Central memory CD8-positive, alpha-beta T cell (primary cell): ENCODE measurements at regions not wholly inside any gene's neighbourhood (a gene's known extent, or its start where the extent isn't known, plus 50 kb on each side); places are given as distances from the start of the nearest gene placed in this dataset.

Source experiments
- ATAC-seq: fragments of 150-1000 bp; cut with Tn5 transposase; replicated peaks from 2 replicates; pipeline ENCODE4 v1.10.0; 2022; ENCODE audit warnings: mild to moderate bottlenecking, moderate FRiP score, moderate number of reproducible peaks; ENCODE audit not compliant: poor library complexity, severe bottlenecking; ENCODE audit errors: extremely low read depth
- DNase-seq, 2 donors: peaks; one replicate each; pipeline ENCODE4 v3.0.0; 2021; ENCODE audit warnings: low spot score in 2 of 2
- H3K27ac Mint-ChIP-seq: one replicate; pipeline ENCODE4 v1.8.0; 2022; ENCODE audit warnings: low read depth, mild to moderate bottlenecking, moderate library complexity, mixed read lengths
- H3K27me3 Mint-ChIP-seq: one replicate; pipeline ENCODE4 v1.8.0; 2022; ENCODE audit warnings: mixed read lengths
- H3K36me3 Mint-ChIP-seq: one replicate; pipeline ENCODE4 v1.8.0; 2022; ENCODE audit warnings: mild to moderate bottlenecking, moderate library complexity, mixed read lengths; ENCODE audit not compliant: insufficient read depth
- H3K4me1 Mint-ChIP-seq: one replicate; pipeline ENCODE4 v1.8.0; 2022; ENCODE audit warnings: mixed read lengths
- H3K4me3 Mint-ChIP-seq: one replicate; pipeline ENCODE4 v1.8.0; 2022; ENCODE audit warnings: mild to moderate bottlenecking, moderate library complexity, mixed read lengths
- H3K9me3 Mint-ChIP-seq: one replicate; pipeline ENCODE4 v1.8.0; 2022; ENCODE audit warnings: mixed read lengths

DNA sequence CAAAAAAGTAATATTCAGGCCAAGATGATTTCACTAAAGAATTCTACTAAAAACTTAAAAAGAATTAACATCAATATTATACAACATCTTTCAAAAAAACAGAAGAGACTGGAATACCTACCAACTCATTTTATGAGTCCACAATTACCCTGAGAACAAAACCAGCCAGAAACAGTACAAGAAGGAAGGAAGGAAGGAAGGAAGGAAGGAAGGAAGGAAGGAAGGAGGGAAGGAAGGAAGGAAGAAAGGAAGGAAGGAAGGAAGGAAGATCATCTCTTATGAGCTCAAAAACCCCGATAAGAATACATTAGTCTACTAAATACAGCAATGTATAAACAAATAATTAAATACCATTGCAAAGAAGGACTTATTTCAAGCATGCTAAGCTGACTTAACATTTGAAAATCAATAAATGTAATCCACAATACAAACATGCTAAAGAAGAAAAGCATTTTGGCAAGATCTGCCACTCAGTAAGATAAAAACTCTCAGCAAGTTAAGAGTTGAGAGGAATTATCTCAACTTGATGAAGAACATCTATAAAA lies 149.9 kb upstream of the RGS18 start:
- Mint-ChIP-seq H3K4me3 (no peak overlapping the region), H3K27ac (no peak overlapping the region), H3K36me3 (no peaks in the 10 kb centered on the region), H3K9me3 (peaks cover 10% of the 10 kb centered on the region), H3K27me3 (no peaks in the 10 kb centered on the region), H3K4me1 (no peaks in the 10 kb centered on the region)
- ATAC-seq (no peak), DNase-seq (no peak)

DNA sequence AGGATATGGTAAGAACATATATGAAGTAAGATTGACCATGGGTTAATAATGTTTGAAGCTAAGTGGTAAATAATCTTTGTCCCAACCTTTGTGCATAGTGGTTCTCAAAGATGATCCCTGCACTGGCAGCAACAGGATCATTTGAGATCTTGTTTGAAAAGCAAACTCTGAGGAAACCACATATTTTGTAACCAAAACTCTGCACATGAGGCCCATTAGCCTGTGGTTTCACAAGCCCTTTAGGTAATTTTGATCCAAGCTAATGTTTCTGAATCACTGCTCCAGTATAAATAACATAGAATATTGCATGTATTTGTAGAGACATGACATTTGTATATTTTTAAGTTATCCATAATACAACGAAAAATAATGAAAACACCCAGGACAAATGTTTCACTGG lies 147.9 kb upstream of the RGS18 start:
- DNase-seq (no peak), ATAC-seq (no peak)
- H3K9me3 Mint-ChIP-seq = peaks cover 6% of the 10 kb centered on the region
- no peaks in the 10 kb centered on the region for H3K4me1 Mint-ChIP-seq
- H3K4me3 Mint-ChIP-seq = no peak overlapping the region
- H3K36me3 Mint-ChIP-seq = no peaks in the 10 kb centered on the region
- H3K27me3 Mint-ChIP-seq = no peaks in the 10 kb centered on the region
- no peak overlapping the region for H3K27ac Mint-ChIP-seq

DNA sequence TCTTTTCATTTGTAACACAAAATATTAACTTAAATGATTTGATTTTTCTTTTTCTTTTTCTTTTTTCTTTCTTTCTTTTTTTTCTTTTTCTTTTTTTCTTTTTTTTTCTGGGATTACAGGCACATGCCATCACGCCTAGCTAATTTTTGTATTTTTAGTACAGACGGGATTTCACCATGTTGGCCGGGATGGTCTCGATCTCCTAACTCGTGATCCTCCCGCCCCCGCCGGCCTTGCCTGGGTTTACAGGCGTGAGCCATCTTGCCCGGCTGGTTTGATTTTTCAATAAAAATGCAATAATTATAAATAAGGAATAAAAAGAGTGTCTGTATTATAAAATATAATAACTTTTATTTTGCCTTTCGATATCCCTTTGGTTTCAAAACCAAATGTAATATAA lies 146.7 kb upstream of the RGS18 start:
- Mint-ChIP-seq H3K4me1 (no peaks in the 10 kb centered on the region), H3K36me3 (no peaks in the 10 kb centered on the region), H3K4me3 (no peak overlapping the region), H3K9me3 (peaks cover 6% of the 10 kb centered on the region), H3K27ac (no peak overlapping the region), H3K27me3 (no peaks in the 10 kb centered on the region)
- ATAC-seq (no peak), DNase-seq (no peak)

DNA sequence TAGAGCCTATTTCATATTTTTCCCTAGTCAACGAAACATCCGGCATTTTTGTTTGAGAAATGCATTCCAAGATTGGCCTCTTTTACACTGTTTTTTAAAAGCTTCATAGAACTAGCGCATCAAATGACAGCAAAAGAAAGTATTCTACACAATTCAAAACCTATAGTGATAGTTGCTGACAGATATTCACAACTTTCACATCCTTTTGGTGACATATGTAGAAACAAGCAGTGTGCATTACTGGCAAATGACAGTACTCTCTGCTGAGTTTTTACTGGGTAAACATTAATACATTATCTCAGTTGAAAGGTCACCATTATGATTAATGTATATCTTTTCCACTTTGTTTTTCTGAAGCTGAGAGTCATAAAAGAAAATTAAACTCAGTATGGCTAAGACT lies 135.4 kb upstream of the RGS18 start:
- H3K36me3 Mint-ChIP-seq = peaks cover 3% of the 10 kb centered on the region
- ATAC-seq (no peak), DNase-seq (no peak)
- H3K4me1 Mint-ChIP-seq = no peaks in the 10 kb centered on the region
- H3K9me3 Mint-ChIP-seq = peaks cover 30% of the 10 kb centered on the region
- H3K4me3 Mint-ChIP-seq = no peak overlapping the region
- H3K27me3 Mint-ChIP-seq = no peaks in the 10 kb centered on the region
- no peak overlapping the region for H3K27ac Mint-ChIP-seq

DNA sequence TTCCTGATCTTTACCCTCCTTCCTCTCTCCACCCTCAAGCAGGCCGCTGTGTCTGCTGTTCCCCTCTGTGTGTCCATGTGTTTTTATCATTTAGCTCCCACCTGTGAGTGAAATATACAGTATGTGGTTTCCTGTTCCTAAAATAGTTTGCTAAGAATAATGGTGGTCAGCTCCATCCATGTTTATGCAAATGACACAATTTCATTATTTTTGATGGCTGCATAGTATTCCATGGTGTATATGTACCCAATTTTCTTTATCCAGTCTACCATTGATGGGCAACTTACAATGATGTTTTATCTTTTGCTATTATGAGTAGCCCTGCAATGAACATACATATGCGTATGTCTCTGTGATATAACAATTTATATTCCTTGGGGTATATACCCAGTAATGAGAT lies 133.4 kb upstream of the RGS18 start:
- Mint-ChIP-seq H3K4me3 (no peak overlapping the region), H3K27me3 (no peaks in the 10 kb centered on the region)

DNA sequence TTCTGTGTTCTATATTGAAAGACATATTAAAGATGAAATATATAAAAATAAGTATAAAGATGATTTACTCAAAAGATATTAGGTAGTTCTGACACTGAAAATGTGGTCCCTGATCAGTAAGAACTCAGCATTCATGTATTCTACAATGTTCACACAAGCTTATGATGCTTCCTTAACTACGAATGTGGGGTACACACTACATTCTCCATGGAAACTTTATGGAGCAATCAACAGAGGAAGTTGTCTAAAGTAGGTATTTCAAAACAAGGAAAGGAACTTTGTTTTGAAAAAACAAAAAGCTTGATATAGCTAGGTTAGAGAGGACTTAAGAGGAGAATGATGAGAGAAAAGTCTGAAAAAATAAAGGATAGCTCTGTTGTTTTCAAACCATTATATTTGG lies 119.7 kb upstream of the RGS18 start:
- H3K27ac Mint-ChIP-seq = no peak overlapping the region

More for the DNA sequence above, 133.4 kb upstream of the RGS18 start:
- Mint-ChIP-seq H3K36me3 (peaks cover 3% of the 10 kb centered on the region), H3K4me1 (no peaks in the 10 kb centered on the region), H3K27ac (no peak overlapping the region), H3K9me3 (peaks cover 28% of the 10 kb centered on the region)
- ATAC-seq (no peak), DNase-seq (no peak)

DNA sequence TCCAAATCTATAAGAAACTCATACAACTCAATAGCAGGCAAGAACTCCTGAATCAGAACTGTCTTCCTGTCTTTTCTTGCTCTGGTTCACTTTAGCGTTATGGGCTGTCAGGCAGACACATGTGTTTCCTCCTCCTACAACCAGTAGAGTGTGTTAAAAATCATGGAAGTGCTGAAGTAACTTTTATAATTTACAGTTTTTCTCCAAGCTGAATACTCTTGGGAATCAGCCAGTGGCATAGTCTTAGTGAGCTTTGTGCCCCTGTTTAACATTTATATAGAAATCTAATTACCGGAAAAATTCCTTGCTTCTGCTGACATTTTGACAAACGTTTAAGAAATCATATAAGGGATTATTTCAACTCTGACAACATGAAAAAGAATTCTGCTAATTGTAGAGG lies 113.1 kb upstream of the RGS18 start:
- ATAC-seq (no peak), DNase-seq (no peak)
- Mint-ChIP-seq H3K4me1 (no peaks in the 10 kb centered on the region), H3K9me3 (peaks cover 16% of the 10 kb centered on the region), H3K4me3 (no peak overlapping the region), H3K27me3 (no peaks in the 10 kb centered on the region), H3K36me3 (no peaks in the 10 kb centered on the region), H3K27ac (no peak overlapping the region)

More for the DNA sequence above, 119.7 kb upstream of the RGS18 start:
- Mint-ChIP-seq H3K36me3 (no peaks in the 10 kb centered on the region), H3K27me3 (no peaks in the 10 kb centered on the region), H3K4me1 (no peaks in the 10 kb centered on the region), H3K9me3 (peaks cover 10% of the 10 kb centered on the region), H3K4me3 (no peak overlapping the region)
- ATAC-seq = no peak
- DNase-seq = no peak

DNA sequence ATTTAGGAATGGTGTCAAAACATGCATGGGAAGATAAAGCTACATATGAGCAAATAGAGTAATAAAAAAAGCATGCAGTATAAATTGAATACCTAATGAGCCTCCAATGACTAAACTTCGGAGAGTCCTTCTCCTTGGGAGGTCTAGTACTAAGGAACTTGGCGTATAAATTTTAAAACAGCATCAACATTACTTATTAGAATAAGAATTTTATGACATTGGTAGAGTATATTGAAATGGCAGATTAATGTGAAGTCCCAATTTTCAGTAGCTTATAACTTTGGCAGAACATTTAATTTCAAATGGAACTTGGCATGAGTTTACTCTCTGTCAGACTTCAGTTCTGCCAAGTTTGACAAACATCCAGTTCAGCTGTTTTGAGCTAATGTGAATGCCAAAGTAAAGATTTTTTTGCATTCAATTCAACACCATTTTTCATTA lies 104.7 kb upstream of the RGS18 start:
- Mint-ChIP-seq H3K4me1 (no peaks in the 10 kb centered on the region), H3K9me3 (peaks cover 7% of the 10 kb centered on the region), H3K27ac (no peak overlapping the region), H3K36me3 (no peaks in the 10 kb centered on the region), H3K27me3 (no peaks in the 10 kb centered on the region), H3K4me3 (no peak overlapping the region)
- ATAC-seq (no peak), DNase-seq (no peak)

DNA sequence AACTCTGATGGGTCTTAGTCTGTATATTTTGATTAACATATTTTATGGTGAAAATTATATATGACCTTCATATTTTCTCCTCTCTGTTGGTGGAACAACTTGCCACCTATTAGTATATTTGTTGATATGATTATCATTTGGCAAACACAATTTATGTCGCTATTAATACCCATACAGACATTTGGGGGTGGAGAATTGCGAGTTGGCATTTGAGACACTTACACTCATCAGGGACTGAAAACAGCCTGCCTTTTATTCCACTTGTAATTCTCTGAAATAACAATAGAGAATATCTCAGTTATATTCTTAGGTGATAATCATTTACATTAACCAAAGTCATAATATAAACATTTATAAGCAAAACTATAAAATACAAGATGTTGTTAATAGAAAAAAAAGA lies 100.5 kb upstream of the RGS18 start:
- no peak overlapping the region for H3K27ac Mint-ChIP-seq
- H3K36me3 Mint-ChIP-seq = no peaks in the 10 kb centered on the region
- no peaks in the 10 kb centered on the region for H3K4me1 Mint-ChIP-seq
- no peak overlapping the region for H3K4me3 Mint-ChIP-seq
- DNase-seq (no peak), ATAC-seq (no peak)
- H3K27me3 Mint-ChIP-seq = no peaks in the 10 kb centered on the region
- H3K9me3 Mint-ChIP-seq = peaks cover 2% of the 10 kb centered on the region

DNA sequence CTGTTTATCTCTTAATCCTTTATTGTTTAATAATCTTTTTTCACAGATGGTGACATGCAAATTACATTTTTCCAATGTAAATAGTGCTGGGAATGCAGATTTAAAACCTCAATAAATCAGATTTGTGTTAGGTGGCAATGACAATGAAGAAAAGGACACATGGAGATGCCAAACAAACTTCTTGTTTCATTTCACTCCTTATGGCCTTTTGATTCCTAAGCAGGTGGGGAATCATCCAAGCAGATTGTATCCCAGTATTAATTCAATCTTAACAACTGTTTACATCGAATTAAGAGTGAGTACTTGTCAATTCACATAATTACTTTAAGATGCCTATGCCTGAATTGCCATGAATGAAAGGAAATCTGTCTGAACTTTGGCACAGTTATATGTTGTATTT lies 98.9 kb upstream of the RGS18 start:
- H3K4me3 Mint-ChIP-seq = no peak overlapping the region
- no peaks in the 10 kb centered on the region for H3K27me3 Mint-ChIP-seq
- DNase-seq (no peak), ATAC-seq (no peak)
- no peak overlapping the region for H3K27ac Mint-ChIP-seq
- no peaks in the 10 kb centered on the region for H3K36me3 Mint-ChIP-seq
- no peaks in the 10 kb centered on the region for H3K4me1 Mint-ChIP-seq
- H3K9me3 Mint-ChIP-seq = peaks cover 4% of the 10 kb centered on the region

DNA sequence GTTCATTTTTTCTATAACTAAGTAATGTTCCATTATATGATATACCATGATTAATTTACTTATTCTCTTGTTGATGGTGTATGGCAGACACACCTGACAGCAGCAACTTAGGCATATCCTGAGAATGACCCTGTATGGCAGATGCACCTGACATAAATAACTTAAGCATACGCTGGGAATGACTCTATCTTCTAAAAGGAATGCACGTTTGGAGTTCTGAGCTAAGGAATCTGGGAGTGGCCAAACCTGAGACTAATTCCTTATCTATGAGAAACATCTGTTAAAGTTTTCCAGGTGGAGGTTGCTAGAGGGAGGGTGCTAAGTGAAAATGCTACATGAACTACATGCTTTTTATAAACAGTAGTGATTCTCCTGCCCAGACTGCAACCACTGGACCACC lies 96.7 kb upstream of the RGS18 start:
- DNase-seq = no peak
- no peaks in the 10 kb centered on the region for H3K27me3 Mint-ChIP-seq
- no peaks in the 10 kb centered on the region for H3K4me1 Mint-ChIP-seq
- no peak overlapping the region for H3K4me3 Mint-ChIP-seq
- no peaks in the 10 kb centered on the region for H3K36me3 Mint-ChIP-seq
- ATAC-seq = no peak
- H3K9me3 Mint-ChIP-seq = peaks cover 8% of the 10 kb centered on the region
- no peak overlapping the region for H3K27ac Mint-ChIP-seq

DNA sequence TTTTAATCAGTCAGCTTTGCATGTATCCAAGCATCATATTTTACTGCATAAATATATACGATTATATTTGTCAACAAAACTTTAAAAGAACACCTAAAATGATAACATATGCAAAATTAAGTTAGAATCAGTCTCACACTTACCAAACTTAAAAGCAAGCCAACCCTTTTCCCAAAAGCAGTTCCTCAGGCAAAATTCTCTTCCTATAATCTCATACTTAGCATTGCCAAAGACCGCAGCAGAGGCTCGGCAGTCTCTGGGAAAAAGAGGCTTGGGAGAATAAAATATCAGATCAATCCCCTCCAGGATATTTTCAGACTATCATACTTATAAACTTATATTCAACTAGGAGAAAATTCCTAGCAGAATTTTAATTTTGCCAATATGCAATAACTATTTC lies 93.2 kb upstream of the RGS18 start:
- no peak for ATAC-seq

DNA sequence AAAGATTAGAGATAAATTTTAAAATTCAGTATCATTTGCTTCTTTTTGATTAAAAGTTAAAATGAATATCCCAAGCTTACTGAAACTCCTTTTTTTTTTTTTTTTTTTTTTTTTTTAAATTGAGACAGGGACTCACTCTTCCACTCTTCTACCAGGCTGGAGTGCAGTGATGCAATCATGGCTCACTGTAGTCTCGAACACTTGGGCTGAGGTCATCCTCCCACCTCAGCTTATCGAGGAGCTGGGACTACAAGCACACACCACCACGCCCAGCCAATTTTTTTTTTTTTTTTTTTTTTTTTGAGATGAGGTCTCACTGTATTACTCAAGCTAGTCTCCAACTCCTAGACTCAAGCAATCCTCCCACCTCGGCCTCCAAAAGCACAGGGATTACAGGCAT lies 92.1 kb upstream of the RGS18 start:
- no peaks in the 10 kb centered on the region for H3K36me3 Mint-ChIP-seq
- ATAC-seq = no peak

More for the DNA sequence above, 93.2 kb upstream of the RGS18 start:
- DNase-seq = no peak
- no peak overlapping the region for H3K27ac Mint-ChIP-seq
- H3K4me1 Mint-ChIP-seq = no peaks in the 10 kb centered on the region
- no peak overlapping the region for H3K4me3 Mint-ChIP-seq
- H3K36me3 Mint-ChIP-seq = no peaks in the 10 kb centered on the region
- no peaks in the 10 kb centered on the region for H3K27me3 Mint-ChIP-seq
- H3K9me3 Mint-ChIP-seq = peaks cover 24% of the 10 kb centered on the region

DNA sequence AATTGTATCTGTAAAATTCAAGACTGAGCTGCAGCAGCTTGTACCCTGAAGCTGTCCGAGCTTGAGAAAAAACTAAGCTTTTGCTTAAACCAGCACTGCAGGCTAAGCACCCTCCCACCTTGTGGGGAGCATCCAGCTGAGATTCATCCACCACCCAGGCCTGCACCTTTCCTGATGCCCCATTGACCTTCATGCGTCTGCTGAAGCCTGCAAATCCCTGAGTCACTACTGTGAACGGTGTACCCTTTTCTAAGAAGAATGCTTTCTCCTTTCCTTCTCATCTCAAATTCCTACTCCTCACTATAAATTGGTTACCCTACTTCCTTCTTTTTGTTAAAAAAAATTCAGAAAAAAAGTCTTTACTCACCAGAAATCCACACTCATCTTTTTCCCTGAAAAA lies 90.9 kb upstream of the RGS18 start:
- Mint-ChIP-seq H3K27me3 (no peaks in the 10 kb centered on the region), H3K9me3 (peaks cover 24% of the 10 kb centered on the region), H3K27ac (no peak overlapping the region), H3K4me1 (no peaks in the 10 kb centered on the region), H3K36me3 (no peaks in the 10 kb centered on the region), H3K4me3 (no peak overlapping the region)
- no peak for ATAC-seq
- no peak for DNase-seq

More for the DNA sequence above, 92.1 kb upstream of the RGS18 start:
- H3K4me3 Mint-ChIP-seq = no peak overlapping the region
- no peak overlapping the region for H3K27ac Mint-ChIP-seq
- no peak for DNase-seq
- peaks cover 24% of the 10 kb centered on the region for H3K9me3 Mint-ChIP-seq
- no peaks in the 10 kb centered on the region for H3K4me1 Mint-ChIP-seq
- no peaks in the 10 kb centered on the region for H3K27me3 Mint-ChIP-seq
